DND-41 (cell line): ENCODE measurements at regions not wholly inside any gene's neighbourhood (a gene's known extent, or its start where the extent isn't known, plus 50 kb on each side); places are given as distances from the start of the nearest gene placed in this dataset.

ENCODE experiments used
- ATAC-seq: fragments of 200-7000 bp; cut with Tn5 transposase; 3 replicates; pipeline ENCODE4 v1.9.1; 2021; ENCODE audit warnings: low read depth; ENCODE audit not compliant: insufficient read depth
- DNase-seq: peaks from one replicate; pipeline ENCODE4 v3.0.0-alpha.2; 2020
- H2AFZ ChIP-seq: 2 replicates; pipeline ENCODE4 v1.6.0; 2012; ENCODE audit warnings: low read depth, low read length
- H3K27ac ChIP-seq: 2 replicates; pipeline ENCODE4 v1.5.1; 2012; ENCODE audit warnings: low read length, inconsistent platforms
- H3K27me3 ChIP-seq: fragments of 200-600 bp; sonication (generic); 2 replicates; pipeline ENCODE4 v1.6.0; 2012; ENCODE audit warnings: low read length, mild to moderate bottlenecking, inconsistent platforms; ENCODE audit not compliant: insufficient read depth, poor library complexity
- H3K36me3 ChIP-seq: 2 replicates; pipeline ENCODE4 v1.5.1; 2012; ENCODE audit warnings: low read length, inconsistent platforms; ENCODE audit not compliant: insufficient read depth
- H3K4me1 ChIP-seq: 2 replicates; pipeline ENCODE4 v1.5.1; 2012; ENCODE audit warnings: mild to moderate bottlenecking, low read length; ENCODE audit not compliant: insufficient read depth
- H3K4me2 ChIP-seq: 2 replicates; pipeline ENCODE4 v1.6.0; 2012; ENCODE audit warnings: mild to moderate bottlenecking, moderate library complexity, low read length, inconsistent platforms; ENCODE audit not compliant: insufficient read depth
- H3K4me3 ChIP-seq, 2 experiments: fragments of 200-600 bp in 1 of 2; shearing (Covaris generic) in 1 of 2; 2 replicates each; pipeline ENCODE4 v1.5.1; 2012 to 2016; ENCODE audit warnings: inconsistent platforms in 2 of 2, low read length in 2 of 2, mild to moderate bottlenecking in 2 of 2, low read depth in 1 of 2, moderate library complexity in 1 of 2
- H3K79me2 ChIP-seq: 2 replicates; pipeline ENCODE4 v1.6.0; 2012; ENCODE audit warnings: low read length, inconsistent platforms; ENCODE audit not compliant: insufficient read depth
- H3K9ac ChIP-seq: 2 replicates; pipeline ENCODE4 v1.6.0; 2012; ENCODE audit warnings: low read depth, mild to moderate bottlenecking, inconsistent platforms, low read length, moderate library complexity
- H3K9me3 ChIP-seq: 2 replicates; pipeline ENCODE4 v1.5.1; 2012; ENCODE audit warnings: low read length, moderate library complexity, mild to moderate bottlenecking, inconsistent platforms; ENCODE audit not compliant: insufficient read depth, severe bottlenecking
- H4K20me1 ChIP-seq: 2 replicates; pipeline ENCODE4 v1.6.0; 2012; ENCODE audit warnings: low read length; ENCODE audit not compliant: insufficient read depth
- CTCF ChIP-seq: IDR thresholded peaks from 2 replicates; pipeline ENCODE4 v1.5.1; 2012; ENCODE audit warnings: borderline replicate concordance, low read length, moderate library complexity, mild to moderate bottlenecking; ENCODE audit not compliant: poor library complexity, severe bottlenecking; ENCODE audit errors: extremely low read depth
- EZH2 ChIP-seq: IDR thresholded peaks from 3 replicates; pipeline ENCODE4 v1.6.1; 2012; ENCODE audit warnings: borderline replicate concordance, low read depth, mild to moderate bottlenecking, moderate library complexity, low read length, inconsistent platforms; ENCODE audit not compliant: severe bottlenecking

GRCh38 chr5:60504342-60504741 is 195.6 kb downstream of the DEPDC1B start:
- no peaks in the 10 kb centered on the region for H3K79me2 ChIP-seq
- no peaks in the 10 kb centered on the region for H3K4me1 ChIP-seq
- no peak overlapping the region for H3K27ac ChIP-seq
- H3K4me2 ChIP-seq: no peak overlapping the region
- TF ChIP-seq CTCF: no peak
- no peak for TF ChIP-seq EZH2
- ATAC-seq: no peak
- no peaks in the 10 kb centered on the region for H3K9me3 ChIP-seq
- DNase-seq: no peak
- H3K4me3 ChIP-seq: no peak overlapping the region
- H3K27me3 ChIP-seq: no peaks in the 10 kb centered on the region
- no peaks in the 10 kb centered on the region for H3K36me3 ChIP-seq
- no peak overlapping the region for H2AFZ ChIP-seq
- no peak overlapping the region for H3K9ac ChIP-seq
- H4K20me1 ChIP-seq: no peaks in the 10 kb centered on the region

DNA sequence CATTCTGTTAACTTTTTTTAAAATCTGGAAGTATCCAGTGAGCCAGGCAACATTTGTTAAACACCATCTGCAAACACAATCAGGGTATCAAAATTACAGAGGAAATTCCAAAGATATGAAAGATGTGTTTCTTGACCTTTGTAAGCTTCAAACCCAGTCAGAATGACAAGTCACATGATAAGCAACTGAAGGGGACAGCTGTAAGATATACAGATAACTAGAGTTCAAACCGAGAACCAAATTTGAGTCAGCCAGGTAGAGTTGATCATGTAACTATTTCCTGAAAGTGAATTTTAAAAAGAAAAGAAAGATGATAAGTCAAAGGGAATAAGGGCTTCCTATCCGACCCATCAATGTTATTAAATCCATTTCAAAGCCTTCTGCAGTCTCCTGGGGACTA is 196.2 kb downstream of the DEPDC1B start:
- Histone ChIP-seq H3K27me3 (no peaks in the 10 kb centered on the region), H3K9ac (no peak overlapping the region), H3K4me1 (no peaks in the 10 kb centered on the region), H2AFZ (no peak overlapping the region), H4K20me1 (no peaks in the 10 kb centered on the region), H3K27ac (no peak overlapping the region), H3K4me2 (no peak overlapping the region), H3K79me2 (no peaks in the 10 kb centered on the region), H3K36me3 (no peaks in the 10 kb centered on the region), H3K9me3 (no peaks in the 10 kb centered on the region), H3K4me3 (no peak overlapping the region)
- no peak for TF ChIP-seq EZH2
- no peak for TF ChIP-seq CTCF
- no peak for DNase-seq
- no peak for ATAC-seq

- TF ChIP-seq EZH2: no peak
- no peak for TF ChIP-seq CTCF
- H3K9me3 ChIP-seq: no peaks in the 10 kb centered on the region
Measured at GRCh38 chr5:60497706-60498500, 202.1 kb downstream of the DEPDC1B start.

More at GRCh38 chr5:60497706-60498500, 202.1 kb downstream of the DEPDC1B start:
- ATAC-seq (no peak), DNase-seq (no peak)
- Histone ChIP-seq H3K4me1 (no peaks in the 10 kb centered on the region), H2AFZ (no peak overlapping the region), H3K4me3 (no peak overlapping the region), H3K27me3 (no peaks in the 10 kb centered on the region), H3K4me2 (no peak overlapping the region), H3K79me2 (no peaks in the 10 kb centered on the region), H3K9ac (no peak overlapping the region), H3K36me3 (no peaks in the 10 kb centered on the region), H3K27ac (no peak overlapping the region), H4K20me1 (no peaks in the 10 kb centered on the region)
